HepG2 (cell line): ENCODE measurements at regions not wholly inside any gene's neighbourhood (a gene's known extent, or its start where the extent isn't known, plus 50 kb on each side); places are given as distances from the start of the nearest gene placed in this dataset.

ENCODE experiments used
- ATF7 ChIP-seq, 2 experiments: fragments of 450-650 bp in 1 of 2; sonication (generic) in 1 of 2; formaldehyde crosslinking in 1 of 2; IDR thresholded peaks; 2 replicates each; pipeline versions ENCODE4 v1.4.0 to v1.6.1; 2016 to 2020; ENCODE audit warnings: antibody characterized with exemption in 1 of 2, mild to moderate bottlenecking in 1 of 2, missing genetic modification reagents in 1 of 2
- PHF8 ChIP-seq: sonication (generic); formaldehyde crosslinking; IDR thresholded peaks from 2 replicates; pipeline ENCODE4 v1.5.0; 2020; ENCODE audit warnings: missing genetic modification reagents
- SETDB1 ChIP-seq: sonication (generic); formaldehyde crosslinking; IDR thresholded peaks from 2 replicates; pipeline ENCODE4 v1.5.1; 2020; ENCODE audit warnings: missing genetic modification reagents, mild to moderate bottlenecking, borderline replicate concordance
- TOPORS ChIP-seq: sonication (generic); formaldehyde crosslinking; IDR thresholded peaks from 2 replicates; pipeline ENCODE4 v1.8.0; 2023; ENCODE audit warnings: mild to moderate bottlenecking, missing genetic modification reagents

GRCh38 chr14:71770431-71770830 is 161.8 kb upstream of the RGS6 start:
- TF ChIP-seq SETDB1 (CRISPR knock-in tag) (no peak), TOPORS (CRISPR knock-in tag) (no peak), ATF7 (IDR thresholded peaks at IDR 0.05) (no peak), ATF7 (CRISPR knock-in tag; IDR thresholded peaks at IDR 0.05) (no peak), PHF8 (CRISPR knock-in tag) (no peak)
